Activated CD8-positive, alpha-beta T cell treated with anti-CD3 and anti-CD28 coated beads for 36 hours (primary cell): ENCODE measurements at regions not wholly inside any gene's neighbourhood (a gene's known extent, or its start where the extent isn't known, plus 50 kb on each side); places are given as distances from the start of the nearest gene placed in this dataset.

Source experiments
- ATAC-seq: fragments of 200-7000 bp; cut with Tn5 transposase; one replicate; pipeline ENCODE4 v1.10.0; 2021; ENCODE audit warnings: mild to moderate bottlenecking, moderate library complexity
- CTCF ChIA-PET: fragments of 350-600 bp; sonication (Branson Sonifier 250); formaldehyde crosslinking; loops from one replicate; lab custom pipeline; 2021; ENCODE audit warnings: antibody characterized with exemption; lab: Charles Lee
- POLR2A ChIA-PET: fragments of 350-600 bp; sonication (Branson Sonifier 250); formaldehyde crosslinking; loops from one replicate; lab custom pipeline; 2021; ENCODE audit warnings: antibody characterized with exemption; lab: Charles Lee
- DNase-seq: peaks from one replicate; pipeline ENCODE4 v3.0.0-alpha.2; 2020
- H3K27ac Mint-ChIP-seq: one replicate; pipeline ENCODE4 v1.8.0; 2021; ENCODE audit warnings: mild to moderate bottlenecking, mixed read lengths
- H3K27me3 Mint-ChIP-seq: one replicate; pipeline ENCODE4 v1.8.0; 2021; ENCODE audit warnings: mixed read lengths
- H3K36me3 Mint-ChIP-seq: one replicate; pipeline ENCODE4 v1.8.0; 2021; ENCODE audit warnings: low read depth, mixed read lengths
- H3K4me1 Mint-ChIP-seq: one replicate; pipeline ENCODE4 v1.8.0; 2021; ENCODE audit warnings: low read depth, mixed read lengths
- H3K4me3 Mint-ChIP-seq: one replicate; pipeline ENCODE4 v1.8.0; 2021; ENCODE audit warnings: mild to moderate bottlenecking, moderate library complexity, mixed read lengths
- H3K9me3 Mint-ChIP-seq: one replicate; pipeline ENCODE4 v1.8.0; 2021; ENCODE audit warnings: mixed read lengths
- intact Hi-C: fragments of 100-400 bp; cut with micrococcal nuclease; formaldehyde crosslinking; loops from one replicate; pipeline ENCODE4 v1.10.0; 2022
- TF ChIP-seq, protein P1 (sequence below): fragments of 200-600 bp; IDR thresholded peaks from one replicate; pipeline ENCODE4 v1.8.0; 2022; ENCODE audit warnings: antibody characterized with exemption, mild to moderate bottlenecking

DNA sequence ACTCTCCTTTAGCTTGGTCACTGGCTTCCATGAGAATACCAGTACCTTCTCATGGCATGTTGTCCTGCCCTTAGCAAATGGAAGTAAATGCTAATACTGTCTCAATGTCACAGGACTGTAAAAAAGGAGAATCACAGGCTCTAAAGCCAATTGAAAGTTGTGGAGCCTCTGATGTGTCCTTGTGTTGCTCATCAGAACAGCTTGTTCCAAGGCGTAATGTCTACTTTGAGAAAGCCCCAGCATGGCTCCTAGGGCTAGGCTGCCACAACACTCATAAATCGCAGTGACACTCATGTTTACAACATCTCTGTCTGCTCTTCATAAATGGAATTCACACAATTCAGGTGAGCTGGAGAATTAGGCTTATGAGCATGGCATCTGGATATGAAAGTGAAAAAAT is 94.9 kb downstream of the ACTL7B start:
- TF ChIP-seq, protein P1, sequence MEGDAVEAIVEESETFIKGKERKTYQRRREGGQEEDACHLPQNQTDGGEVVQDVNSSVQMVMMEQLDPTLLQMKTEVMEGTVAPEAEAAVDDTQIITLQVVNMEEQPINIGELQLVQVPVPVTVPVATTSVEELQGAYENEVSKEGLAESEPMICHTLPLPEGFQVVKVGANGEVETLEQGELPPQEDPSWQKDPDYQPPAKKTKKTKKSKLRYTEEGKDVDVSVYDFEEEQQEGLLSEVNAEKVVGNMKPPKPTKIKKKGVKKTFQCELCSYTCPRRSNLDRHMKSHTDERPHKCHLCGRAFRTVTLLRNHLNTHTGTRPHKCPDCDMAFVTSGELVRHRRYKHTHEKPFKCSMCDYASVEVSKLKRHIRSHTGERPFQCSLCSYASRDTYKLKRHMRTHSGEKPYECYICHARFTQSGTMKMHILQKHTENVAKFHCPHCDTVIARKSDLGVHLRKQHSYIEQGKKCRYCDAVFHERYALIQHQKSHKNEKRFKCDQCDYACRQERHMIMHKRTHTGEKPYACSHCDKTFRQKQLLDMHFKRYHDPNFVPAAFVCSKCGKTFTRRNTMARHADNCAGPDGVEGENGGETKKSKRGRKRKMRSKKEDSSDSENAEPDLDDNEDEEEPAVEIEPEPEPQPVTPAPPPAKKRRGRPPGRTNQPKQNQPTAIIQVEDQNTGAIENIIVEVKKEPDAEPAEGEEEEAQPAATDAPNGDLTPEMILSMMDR, result no peak
- no peak overlapping the region for H3K4me3 Mint-ChIP-seq
- ATAC-seq (no peak), DNase-seq (no peak)
- H3K9me3 Mint-ChIP-seq, result no peaks in the 10 kb centered on the region
- ChIA-PET CTCF (interaction anchor here (1.0 to 1.7 kb wide), 3 partner anchors 201 to 1624 kb away, joined by 3 to 7 read pairs (median 3); no protein-coding TSS in a partner anchor), POLR2A (no interaction called here)
- no peaks in the 10 kb centered on the region for H3K4me1 Mint-ChIP-seq
- no peak overlapping the region for H3K27ac Mint-ChIP-seq
- H3K36me3 Mint-ChIP-seq, result no peaks in the 10 kb centered on the region
- intact Hi-C loops, result loop anchor here (10.0 kb wide), 1 partner anchor 196 kb away; no protein-coding TSS in a partner anchor
- H3K27me3 Mint-ChIP-seq, result peaks cover 1% of the 10 kb centered on the region

DNA sequence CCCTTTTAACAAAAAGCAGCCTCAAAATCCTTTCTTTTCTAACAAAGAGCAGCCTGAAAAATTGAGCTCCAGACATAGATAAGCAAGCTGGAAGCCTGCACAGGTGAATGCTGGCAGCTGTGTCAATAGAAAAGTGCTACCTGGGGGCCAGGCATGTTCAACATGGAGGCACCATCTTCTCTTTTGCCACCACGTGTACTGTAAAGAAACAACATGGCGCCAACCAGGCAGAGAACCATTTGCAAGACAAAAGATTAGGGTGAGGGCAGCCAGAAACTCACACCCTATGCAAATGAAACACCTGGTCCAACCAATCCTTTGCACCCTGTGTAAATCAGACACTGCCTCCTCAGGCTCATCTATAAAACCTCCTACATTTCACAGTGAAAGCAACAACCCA is 96.0 kb downstream of the ACTL7B start:
- intact Hi-C loops, result loop anchor here (10.0 kb wide), 1 partner anchor 195 kb away; no protein-coding TSS in a partner anchor
- Mint-ChIP-seq H3K36me3 (no peaks in the 10 kb centered on the region), H3K27me3 (peaks cover 1% of the 10 kb centered on the region), H3K4me3 (no peak overlapping the region), H3K4me1 (no peaks in the 10 kb centered on the region), H3K9me3 (no peaks in the 10 kb centered on the region), H3K27ac (no peak overlapping the region)
- ChIA-PET POLR2A (no interaction called here), CTCF (no interaction called here)
- no peak for ATAC-seq
- TF ChIP-seq, protein P1, result no peak
- no peak for DNase-seq

DNA sequence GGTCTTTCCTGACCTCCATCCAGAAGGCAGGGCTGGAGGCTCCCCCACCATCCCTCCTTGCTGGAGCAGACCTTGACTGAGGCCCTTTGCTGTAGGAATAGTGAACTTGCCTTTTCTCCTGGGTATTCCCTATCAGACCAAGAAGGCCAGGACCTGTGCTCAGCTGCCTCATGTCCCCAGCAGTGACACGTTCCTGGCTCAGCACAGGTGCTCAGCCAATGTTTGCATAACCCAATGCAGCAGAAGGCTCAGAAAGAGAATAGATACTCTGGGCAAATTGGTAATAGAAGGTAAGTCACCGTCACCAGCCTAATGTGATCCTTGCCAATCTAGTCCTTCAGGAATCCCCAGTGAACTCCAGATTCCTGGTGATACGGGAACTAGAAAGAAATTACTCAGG is 96.4 kb downstream of the ACTL7B start:
- intact Hi-C loops, result no loop called here
- H3K9me3 Mint-ChIP-seq, result no peaks in the 10 kb centered on the region
- H3K27me3 Mint-ChIP-seq, result peaks cover 1% of the 10 kb centered on the region
- H3K4me1 Mint-ChIP-seq, result no peaks in the 10 kb centered on the region
- POLR2A ChIA-PET, result no interaction called here
- no peak overlapping the region for H3K4me3 Mint-ChIP-seq
- DNase-seq (no peak), ATAC-seq (no peak)
- CTCF ChIA-PET, result no interaction called here
- TF ChIP-seq, protein P1, result no peak
- no peaks in the 10 kb centered on the region for H3K36me3 Mint-ChIP-seq
- H3K27ac Mint-ChIP-seq, result no peak overlapping the region

DNA sequence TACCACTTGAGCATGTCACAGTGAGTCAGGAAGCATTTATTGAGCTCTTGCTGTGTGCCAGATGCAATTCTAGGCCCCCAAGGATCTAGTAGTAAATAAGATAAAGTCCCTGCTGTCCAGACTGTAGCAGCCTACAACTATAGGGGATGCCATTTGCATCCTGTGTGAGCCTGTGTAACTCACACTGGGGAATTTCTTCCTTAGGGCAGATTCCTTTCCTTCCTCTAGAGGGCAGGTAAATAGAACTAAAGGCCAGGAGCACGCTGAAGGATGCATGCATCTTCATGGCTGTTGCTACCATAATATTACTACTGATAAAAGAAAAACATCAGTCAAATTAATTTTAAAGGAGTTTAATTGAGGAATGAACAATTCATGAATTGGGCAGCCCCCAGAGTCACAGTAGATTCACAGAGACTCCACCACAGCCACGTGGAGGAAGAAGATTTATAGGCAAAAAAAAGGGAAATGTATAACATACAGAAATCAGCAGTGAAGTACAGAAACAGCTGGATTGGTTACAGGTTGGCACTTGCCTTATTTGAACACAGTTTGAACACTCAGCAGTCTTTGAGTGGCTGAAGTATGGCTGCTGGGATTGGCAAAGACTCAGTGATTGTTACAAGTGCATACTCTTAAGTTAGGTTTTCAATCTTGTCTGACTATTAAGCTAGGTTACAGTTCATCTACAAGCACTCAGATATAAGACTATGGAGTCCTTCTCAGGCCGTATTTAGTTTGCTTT is 98.9 kb downstream of the ACTL7B start:
- ATAC-seq (no peak), DNase-seq (no peak)
- no peak overlapping the region for H3K4me3 Mint-ChIP-seq
- TF ChIP-seq, protein P1, result no peak
- H3K27me3 Mint-ChIP-seq, result peaks cover 3% of the 10 kb centered on the region
- intact Hi-C loops, result no loop called here
- CTCF ChIA-PET, result interaction anchor here (1.0 kb wide), 1 partner anchor 11 kb away, joined by 3 read pairs; no protein-coding TSS in a partner anchor
- H3K9me3 Mint-ChIP-seq, result no peaks in the 10 kb centered on the region
- no peak overlapping the region for H3K27ac Mint-ChIP-seq
- POLR2A ChIA-PET, result no interaction called here
- H3K36me3 Mint-ChIP-seq, result no peaks in the 10 kb centered on the region
- no peaks in the 10 kb centered on the region for H3K4me1 Mint-ChIP-seq

DNA sequence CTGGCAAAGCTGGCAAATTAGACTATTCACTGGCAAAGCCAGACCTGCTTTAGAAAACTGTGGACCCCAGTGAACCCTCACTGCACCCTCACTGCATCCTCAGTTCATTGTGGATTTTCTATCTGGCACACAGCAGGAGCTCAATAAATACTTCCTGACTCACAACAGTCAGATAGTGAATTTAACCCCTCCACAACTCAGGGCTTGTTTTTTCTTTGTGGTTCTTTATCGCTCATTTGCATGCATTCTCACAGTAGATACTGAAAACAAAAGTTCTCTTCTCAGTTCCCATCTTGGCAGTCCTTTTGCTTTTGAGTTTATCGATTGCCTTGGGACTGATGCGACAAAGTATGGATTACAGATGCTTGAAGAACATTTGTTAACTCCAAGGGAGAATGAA is 99.8 kb downstream of the ACTL7B start:
- ATAC-seq (no peak), DNase-seq (no peak)
- intact Hi-C loops, result no loop called here
- ChIA-PET POLR2A (no interaction called here), CTCF (no interaction called here)
- Mint-ChIP-seq H3K27me3 (peaks cover 3% of the 10 kb centered on the region), H3K4me1 (no peaks in the 10 kb centered on the region), H3K4me3 (no peak overlapping the region), H3K27ac (no peak overlapping the region), H3K9me3 (no peaks in the 10 kb centered on the region), H3K36me3 (no peaks in the 10 kb centered on the region)
- TF ChIP-seq, protein P1, result no peak
